Neural progenitor cell (in vitro differentiated cells): ENCODE measurements at regions not wholly inside any gene's neighbourhood (a gene's known extent, or its start where the extent isn't known, plus 50 kb on each side); places are given as distances from the start of the nearest gene placed in this dataset.

Source experiments
- DNase-seq: peaks from one replicate; pipeline ENCODE4 v3.0.0-alpha.2; 2016; ENCODE audit warnings: low spot score
- H2AFZ ChIP-seq: fragments of 200-600 bp; sonication (generic); replicated peaks from 2 replicates; pipeline ENCODE4 v1.6.1; 2016; ENCODE audit warnings: antibody characterized with exemption
- H3F3A ChIP-seq: fragments of 200-600 bp; sonication (generic); 2 replicates; pipeline ENCODE4 v1.6.1; 2016; ENCODE audit warnings: antibody characterized with exemption, low read depth
- H3K27ac ChIP-seq: fragments of 200-600 bp; sonication (generic); 2 replicates; pipeline ENCODE4 v1.5.1; 2016; ENCODE audit warnings: mild to moderate bottlenecking
- H3K27me3 ChIP-seq: fragments of 200-600 bp; sonication (generic); 2 replicates; pipeline ENCODE4 v1.6.1; 2016; ENCODE audit warnings: mild to moderate bottlenecking, moderate library complexity
- H3K36me3 ChIP-seq: fragments of 200-600 bp; sonication (generic); 2 replicates; pipeline ENCODE4 v1.5.1; 2016
- H3K4me1 ChIP-seq: fragments of 200-600 bp; sonication (generic); 2 replicates; pipeline ENCODE4 v1.6.1; 2016; ENCODE audit warnings: mixed run types
- H3K4me2 ChIP-seq: fragments of 200-600 bp; sonication (generic); 2 replicates; pipeline ENCODE4 v1.6.1; 2016
- H3K4me3 ChIP-seq: fragments of 200-600 bp; sonication (generic); 2 replicates; pipeline ENCODE4 v1.5.1; 2016
- H3K79me2 ChIP-seq: fragments of 200-600 bp; sonication (generic); 2 replicates; pipeline ENCODE4 v1.6.1; 2016; ENCODE audit warnings: low read depth
- H3K9ac ChIP-seq: fragments of 200-600 bp; sonication (generic); 2 replicates; pipeline ENCODE4 v1.6.1; 2016
- H3K9me3 ChIP-seq: fragments of 200-600 bp; sonication (generic); 2 replicates; pipeline ENCODE4 v1.5.1; 2016; ENCODE audit warnings: low read depth
- H4K20me1 ChIP-seq: fragments of 200-600 bp; sonication (generic); 2 replicates; pipeline ENCODE4 v1.6.1; 2016; ENCODE audit warnings: low read depth
- H3K27ac Mint-ChIP-seq: 3 replicates; pipeline ENCODE4 v1.8.0; 2021; ENCODE audit warnings: mixed read lengths
- H3K27me3 Mint-ChIP-seq: 2 replicates; pipeline ENCODE4 v1.8.0; 2022; ENCODE audit warnings: low read depth, mild to moderate bottlenecking, inconsistent platforms, moderate library complexity, mixed read lengths; ENCODE audit not compliant: insufficient read depth
- H3K36me3 Mint-ChIP-seq: 3 replicates; pipeline ENCODE4 v1.8.0; 2021; ENCODE audit warnings: mixed read lengths
- H3K4me1 Mint-ChIP-seq: 3 replicates; pipeline ENCODE4 v1.8.0; 2021; ENCODE audit warnings: mixed read lengths
- H3K4me3 Mint-ChIP-seq: 3 replicates; pipeline ENCODE4 v1.8.0; 2021; ENCODE audit warnings: mild to moderate bottlenecking, moderate library complexity, mixed read lengths
- H3K9me3 Mint-ChIP-seq: 3 replicates; pipeline ENCODE4 v1.8.0; 2020; ENCODE audit warnings: mixed read lengths
- CTCF ChIP-seq: fragments of 200-600 bp; sonication (generic); IDR thresholded peaks from 2 replicates; pipeline ENCODE4 v1.5.1; 2017; ENCODE audit warnings: antibody characterized with exemption, mild to moderate bottlenecking
- EZH2 ChIP-seq: fragments of 200-600 bp; sonication (generic); IDR thresholded peaks from 2 replicates; pipeline ENCODE4 v1.6.1; 2017; ENCODE audit warnings: antibody characterized with exemption, mild to moderate bottlenecking, moderate library complexity
- EZH2phosphoT487 ChIP-seq: fragments of 200-600 bp; sonication (generic); IDR thresholded peaks from 2 replicates; pipeline ENCODE4 v1.6.1; 2017; ENCODE audit warnings: antibody characterized with exemption

GRCh38 chr14:71318097-71318459, 410.8 kb downstream of the PCNX1 start:
- Mint-ChIP-seq H3K4me1 (peaks cover 19% of the 10 kb centered on the region), H3K9me3 (no peaks in the 10 kb centered on the region), H3K36me3 (no peaks in the 10 kb centered on the region), H3K27ac (no peak overlapping the region), H3K27me3 (peaks cover 2% of the 10 kb centered on the region), H3K4me3 (no peak overlapping the region)
- Histone ChIP-seq H3F3A (peaks cover 25% of the 10 kb centered on the region), H3K27me3 (no peaks in the 10 kb centered on the region), H3K9ac (no peak overlapping the region), H4K20me1 (peaks cover 14% of the 10 kb centered on the region), H3K27ac (no peak overlapping the region), H3K9me3 (no peaks in the 10 kb centered on the region), H3K4me2 (no peak overlapping the region), H3K36me3 (no peaks in the 10 kb centered on the region), H3K79me2 (peaks cover 22% of the 10 kb centered on the region), H2AFZ (no peak overlapping the region), H3K4me1 (peaks cover 13% of the 10 kb centered on the region), H3K4me3 (no peak overlapping the region)
- TF ChIP-seq CTCF (no peak), EZH2phosphoT487 (no peak), EZH2 (no peak)
- no peak for DNase-seq

GRCh38 chr14:71319666-71320065, 412.4 kb downstream of the PCNX1 start:
- Mint-ChIP-seq H3K9me3 (no peaks in the 10 kb centered on the region), H3K4me3 (peak overlapping the region; percentile 87), H3K36me3 (peaks cover 6% of the 10 kb centered on the region), H3K27ac (peak overlapping the region; percentile 45), H3K4me1 (peaks cover 29% of the 10 kb centered on the region), H3K27me3 (peaks cover 2% of the 10 kb centered on the region)
- H3K36me3 ChIP-seq: no peaks in the 10 kb centered on the region
- H3K27me3 ChIP-seq: no peaks in the 10 kb centered on the region
- H3K9me3 ChIP-seq: no peaks in the 10 kb centered on the region
- H3F3A ChIP-seq: peaks cover 25% of the 10 kb centered on the region
- peak; percentile 35 for DNase-seq
- no peak for TF ChIP-seq CTCF
- no peak for TF ChIP-seq EZH2phosphoT487
- TF ChIP-seq EZH2: no peak
- peak overlapping the region; percentile 1 for H3K9ac ChIP-seq
- H4K20me1 ChIP-seq: peaks cover 15% of the 10 kb centered on the region
- H3K79me2 ChIP-seq: peaks cover 38% of the 10 kb centered on the region
- no peak overlapping the region for H3K27ac ChIP-seq
- peaks cover 22% of the 10 kb centered on the region for H3K4me1 ChIP-seq
- peak overlapping the region; percentile 78 for H3K4me2 ChIP-seq
- H2AFZ ChIP-seq: peak overlapping the region; percentile 40
- peak overlapping the region; percentile 95 for H3K4me3 ChIP-seq

GRCh38 chr14:71320107-71320733, 413.0 kb downstream of the PCNX1 start, which contains the start of gene SIPA1L1:
SIPA1L1 (plus strand) TSS chr14:71320476.
- H4K20me1 ChIP-seq: peaks cover 19% of the 10 kb centered on the region
- H3K79me2 ChIP-seq: peaks cover 43% of the 10 kb centered on the region
- H3K4me1 Mint-ChIP-seq: peaks cover 33% of the 10 kb centered on the region
- H3K36me3 Mint-ChIP-seq: peaks cover 6% of the 10 kb centered on the region
- peaks cover 2% of the 10 kb centered on the region for H3K27me3 Mint-ChIP-seq
- TF ChIP-seq EZH2phosphoT487: no peak
- H3F3A ChIP-seq: peaks cover 25% of the 10 kb centered on the region
- H3K27me3 ChIP-seq: no peaks in the 10 kb centered on the region
- peak within 1 kb of the TSS; percentile 75 for H2AFZ ChIP-seq
- peak within 1 kb of the TSS; percentile 85 for H3K27ac ChIP-seq
- peak; percentile 99 for DNase-seq
- no peaks in the 10 kb centered on the region for H3K9me3 Mint-ChIP-seq
- H3K27ac Mint-ChIP-seq: peak within 1 kb of the TSS; percentile 45
- peak within 1 kb of the TSS; percentile 99 for H3K4me2 ChIP-seq
- no peaks in the 10 kb centered on the region for H3K36me3 ChIP-seq
- peak within 1 kb of the TSS; percentile 96 for H3K4me3 Mint-ChIP-seq
- H3K4me3 ChIP-seq: peak within 1 kb of the TSS; percentile 95
- H3K9ac ChIP-seq: peak within 1 kb of the TSS; percentile 83
- no peaks in the 10 kb centered on the region for H3K9me3 ChIP-seq
- H3K4me1 ChIP-seq: peaks cover 28% of the 10 kb centered on the region
